IMR-90 (cell line): ENCODE measurements at regions not wholly inside any gene's neighbourhood (a gene's known extent, or its start where the extent isn't known, plus 50 kb on each side); places are given as distances from the start of the nearest gene placed in this dataset.

Experiments
- ATAC-seq: fragments of 200-7000 bp; cut with Tn5 transposase; 2 replicates; pipeline ENCODE4 v1.9.1; 2020; ENCODE audit warnings: low read depth, mild to moderate bottlenecking, moderate library complexity
- BruUV-seq: library from RNA; stranded (reverse); fragments of 400-500 nt; replicated peaks from 2 replicates; lab custom pipeline; 2021; lab: Mats Ljungman, UMichigan
- CTCF ChIA-PET: fragments of 300-600 bp; formaldehyde crosslinking; extraction: SDS; loops from one replicate; lab custom pipeline; 2021; ENCODE audit warnings: antibody characterized with exemption; lab: Yijun Ruan, JAX
- POLR2A ChIA-PET: fragments of 300-600 bp; sonication (Branson Sonifier 250); formaldehyde crosslinking; loops from one replicate; lab custom pipeline; 2022; ENCODE audit warnings: antibody characterized with exemption; ENCODE audit not compliant: unreplicated experiment; lab: Charles Lee
- DNase-seq: peaks from one replicate; pipeline ENCODE4 v3.0.0; 2013
- H2AFZ ChIP-seq: replicated peaks from 2 replicates; pipeline ENCODE3; 2013; ENCODE audit warnings: low read length, mild to moderate bottlenecking; ENCODE audit not compliant: poor library complexity
- H2AK5ac ChIP-seq: 2 replicates; pipeline ENCODE4 v1.6.1; 2013; ENCODE audit warnings: low read depth, low read length, inconsistent platforms
- H2AK9ac ChIP-seq: replicated peaks from 2 replicates; pipeline ENCODE3; 2013; ENCODE audit warnings: mild to moderate bottlenecking, low read depth, low read length, moderate library complexity; ENCODE audit not compliant: poor library complexity
- H2BK120ac ChIP-seq: 2 replicates; pipeline ENCODE4 v1.6.1; 2013; ENCODE audit warnings: low read depth, low read length, inconsistent platforms
- H2BK15ac ChIP-seq: 3 replicates; pipeline ENCODE4 v1.6.1; 2013; ENCODE audit warnings: low read depth, low read length, inconsistent platforms
- H2BK20ac ChIP-seq: 2 replicates; pipeline ENCODE4 v1.6.1; 2013; ENCODE audit warnings: low read depth, mild to moderate bottlenecking, inconsistent platforms, low read length, moderate library complexity
- H2BK5ac ChIP-seq: 2 replicates; pipeline ENCODE4 v1.6.1; 2013; ENCODE audit warnings: mild to moderate bottlenecking, low read depth, low read length, inconsistent platforms; ENCODE audit not compliant: poor library complexity, severe bottlenecking
- H3K14ac ChIP-seq: replicated peaks from 2 replicates; pipeline ENCODE4 v1.6.1; 2013; ENCODE audit warnings: low read depth, low read length, inconsistent platforms
- H3K18ac ChIP-seq: 2 replicates; pipeline ENCODE4 v1.6.1; 2013; ENCODE audit warnings: low read depth, low read length, control low read depth
- H3K23ac ChIP-seq: 2 replicates; pipeline ENCODE4 v1.6.1; 2013; ENCODE audit warnings: low read depth, low read length, inconsistent platforms
- H3K27ac ChIP-seq: 2 replicates; pipeline ENCODE4 v1.5.1; 2013; ENCODE audit warnings: mild to moderate bottlenecking, control low read depth, low read length; ENCODE audit not compliant: insufficient read depth
- H3K27me3 ChIP-seq: 2 replicates; pipeline ENCODE4 v1.6.1; 2013; ENCODE audit warnings: low read length; ENCODE audit not compliant: control insufficient read depth, insufficient read depth
- H3K36me3 ChIP-seq: 2 replicates; pipeline ENCODE4 v1.6.1; 2013; ENCODE audit warnings: low read length, mixed read lengths; ENCODE audit not compliant: control insufficient read depth, insufficient read depth
- H3K4ac ChIP-seq: 2 replicates; pipeline ENCODE4 v1.6.1; 2013; ENCODE audit warnings: low read depth, low read length, inconsistent platforms
- H3K4me1 ChIP-seq: 2 replicates; pipeline ENCODE4 v1.6.1; 2013; ENCODE audit warnings: low read length, mixed read lengths; ENCODE audit not compliant: control insufficient read depth, insufficient read depth
- H3K4me2 ChIP-seq: 2 replicates; pipeline ENCODE4 v1.6.1; 2013; ENCODE audit warnings: low read depth, mild to moderate bottlenecking, control low read depth, low read length, moderate library complexity
- H3K4me3 ChIP-seq: 2 replicates; pipeline ENCODE4 v1.5.1; 2013; ENCODE audit warnings: low read depth, mild to moderate bottlenecking, control low read depth, low read length, moderate library complexity; ENCODE audit not compliant: insufficient read depth
- H3K56ac ChIP-seq: 2 replicates; pipeline ENCODE4 v1.6.1; 2013; ENCODE audit warnings: low read length, inconsistent platforms; ENCODE audit not compliant: insufficient read depth; ENCODE audit errors: extremely low read depth
- H3K79me1 ChIP-seq, 2 experiments: 2 replicates each; pipeline ENCODE4 v1.6.1; 2013; ENCODE audit warnings: low read length in 2 of 2, inconsistent platforms in 1 of 2, low read depth in 1 of 2
- H3K9ac ChIP-seq: 2 replicates; pipeline ENCODE4 v1.6.1; 2013; ENCODE audit warnings: low read depth, low read length, control low read depth
- H3K9me1 ChIP-seq: 2 replicates; pipeline ENCODE4 v1.6.1; 2013; ENCODE audit warnings: low read length, inconsistent platforms; ENCODE audit not compliant: insufficient read depth
- H3K9me3 ChIP-seq: 2 replicates; pipeline ENCODE4 v1.6.1; 2013; ENCODE audit warnings: low read length; ENCODE audit not compliant: control insufficient read depth, insufficient read depth
- H4K20me1 ChIP-seq: 2 replicates; pipeline ENCODE4 v1.6.1; 2013; ENCODE audit warnings: low read length, inconsistent platforms; ENCODE audit not compliant: insufficient read depth
- H4K5ac ChIP-seq: 2 replicates; pipeline ENCODE4 v1.6.1; 2013; ENCODE audit warnings: mild to moderate bottlenecking, low read depth, low read length, control low read depth
- H4K8ac ChIP-seq, 2 experiments: 2 replicates each; pipeline ENCODE4 v1.6.1; 2013; ENCODE audit warnings: low read depth in 2 of 2, low read length in 2 of 2, control low read depth in 1 of 2, inconsistent platforms in 1 of 2
- H4K91ac ChIP-seq: 2 replicates; pipeline ENCODE4 v1.6.1; 2013; ENCODE audit warnings: low read depth, low read length, inconsistent platforms; ENCODE audit not compliant: insufficient read depth
- MAFK ChIP-seq: IDR thresholded peaks from 2 replicates; pipeline ENCODE4 v1.6.1; 2012; ENCODE audit warnings: low read depth, low read length, improper control_type of control experiment
- MXI1 ChIP-seq: IDR thresholded peaks from 2 replicates; pipeline ENCODE4 v1.6.1; 2012; ENCODE audit warnings: low read depth, mild to moderate bottlenecking, low read length, moderate library complexity, borderline replicate concordance
- USF2 ChIP-seq: fragments of 150-350 bp; IDR thresholded peaks from 2 replicates; pipeline ENCODE4 v1.6.1; 2017; ENCODE audit warnings: mild to moderate bottlenecking, antibody characterized with exemption, low read length, low read depth
- WGBS, 2 experiments: methylation state at CpG; one replicate each; pipeline versions ENCODE4 v1.1.5 to v1.1.7; 2013; ENCODE audit warnings: missing lambda C conversion rate in 2 of 2; ENCODE audit not compliant: insufficient read length in 1 of 2; ENCODE audit errors: extremely low coverage in 2 of 2; 5-methylcytosine and 5-hydroxymethylcytosine counted together
- dilution Hi-C: fragments of 300-500 bp; cut with HindIII; formaldehyde crosslinking; loops from one replicate; pipeline ENCODE4 v1.14.3; 2018; ENCODE audit warnings: low sequenced_read_pairs; ENCODE audit not compliant: unreplicated experiment
- in situ Hi-C: fragments of 300-500 bp; cut with MboI; formaldehyde crosslinking; loops from 3 replicates; pipeline ENCODE4 v1.14.3; 2019; ENCODE audit warnings: low sequenced_read_pairs, inconsistent platforms, mixed read lengths
- intact Hi-C: fragments of 100-400 bp; cut with micrococcal nuclease; formaldehyde crosslinking; loops from 2 replicates; pipeline ENCODE4 v1.10.0; 2022
- TF ChIP-seq, protein P1 (sequence below): conservative IDR thresholded peaks from 2 replicates; pipeline ENCODE4 v1.5.1; 2012; ENCODE audit warnings: mild to moderate bottlenecking, low read depth, low read length, improper control_type of control experiment

DNA sequence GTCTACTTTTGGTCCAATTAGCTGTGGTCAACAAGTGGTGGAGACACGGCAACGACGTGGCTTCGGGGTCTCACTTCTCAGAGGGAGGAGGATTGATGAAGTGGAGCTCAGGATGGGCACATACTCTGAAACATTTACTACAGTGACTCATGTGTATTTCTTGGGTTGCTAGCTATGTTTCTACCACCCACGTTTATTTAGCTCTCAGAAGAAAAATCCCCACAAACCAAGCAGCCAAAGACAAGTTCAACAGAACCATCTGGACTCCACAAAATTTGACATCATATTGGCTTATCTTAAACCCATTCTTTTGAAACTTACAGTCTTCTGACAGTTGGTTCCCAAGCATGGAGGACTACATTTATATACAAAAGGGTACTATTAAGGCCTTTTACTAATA, 158.0 kb downstream of the CBLL2 start:
- in situ Hi-C loops = no loop called here
- TF ChIP-seq, protein P1, sequence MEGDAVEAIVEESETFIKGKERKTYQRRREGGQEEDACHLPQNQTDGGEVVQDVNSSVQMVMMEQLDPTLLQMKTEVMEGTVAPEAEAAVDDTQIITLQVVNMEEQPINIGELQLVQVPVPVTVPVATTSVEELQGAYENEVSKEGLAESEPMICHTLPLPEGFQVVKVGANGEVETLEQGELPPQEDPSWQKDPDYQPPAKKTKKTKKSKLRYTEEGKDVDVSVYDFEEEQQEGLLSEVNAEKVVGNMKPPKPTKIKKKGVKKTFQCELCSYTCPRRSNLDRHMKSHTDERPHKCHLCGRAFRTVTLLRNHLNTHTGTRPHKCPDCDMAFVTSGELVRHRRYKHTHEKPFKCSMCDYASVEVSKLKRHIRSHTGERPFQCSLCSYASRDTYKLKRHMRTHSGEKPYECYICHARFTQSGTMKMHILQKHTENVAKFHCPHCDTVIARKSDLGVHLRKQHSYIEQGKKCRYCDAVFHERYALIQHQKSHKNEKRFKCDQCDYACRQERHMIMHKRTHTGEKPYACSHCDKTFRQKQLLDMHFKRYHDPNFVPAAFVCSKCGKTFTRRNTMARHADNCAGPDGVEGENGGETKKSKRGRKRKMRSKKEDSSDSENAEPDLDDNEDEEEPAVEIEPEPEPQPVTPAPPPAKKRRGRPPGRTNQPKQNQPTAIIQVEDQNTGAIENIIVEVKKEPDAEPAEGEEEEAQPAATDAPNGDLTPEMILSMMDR = no peak
- TF ChIP-seq MAFK (no peak), USF2 (no peak), MXI1 (no peak)

More for the DNA sequence above, 158.0 kb downstream of the CBLL2 start:
- no peak overlapping the region for H2AFZ ChIP-seq
- H3K79me1 ChIP-seq = no peaks in the 10 kb centered on the region
- WGBS, 2 experiments = no CpG with 5 or more reads among the region's 5 CpGs
- intact Hi-C loops = no loop called here
- no peak overlapping the region for H2BK15ac ChIP-seq
- no TSS peak for BruUV-seq
- H4K91ac ChIP-seq = no peak overlapping the region
- H3K56ac ChIP-seq = no peak overlapping the region
- peak; percentile 21 for DNase-seq
- no peaks in the 10 kb centered on the region for H3K36me3 ChIP-seq
- no peak overlapping the region for H3K27ac ChIP-seq
- no peak overlapping the region for H3K18ac ChIP-seq
- no peak overlapping the region for H4K8ac ChIP-seq
- no peak overlapping the region for H3K23ac ChIP-seq
- H3K9me3 ChIP-seq = peaks cover 2% of the 10 kb centered on the region; the same call in 1 of the 2 replicates
- CTCF ChIA-PET = interaction anchor here (0.6 kb wide), 1 partner anchor 28 kb away, joined by 4 read pairs; no protein-coding TSS in a partner anchor
- H3K4me1 ChIP-seq = no peaks in the 10 kb centered on the region
- H2BK120ac ChIP-seq = no peak overlapping the region
- H3K9me1 ChIP-seq = no peaks in the 10 kb centered on the region
- no peak overlapping the region for H2BK20ac ChIP-seq
- H3K4me3 ChIP-seq = no peak overlapping the region
- H3K14ac ChIP-seq = no peak overlapping the region
- ATAC-seq = no peak
- no peak overlapping the region for H3K4me2 ChIP-seq
- no peak overlapping the region for H3K9ac ChIP-seq
- POLR2A ChIA-PET = no interaction called here
- H2AK9ac ChIP-seq = no peak overlapping the region
- H2BK5ac ChIP-seq = no peak overlapping the region
- dilution Hi-C loops = no loop called here
- H4K5ac ChIP-seq = no peak overlapping the region
- no peak overlapping the region for H2AK5ac ChIP-seq
- no peaks in the 10 kb centered on the region for H4K20me1 ChIP-seq
- H3K4ac ChIP-seq = no peak overlapping the region
- no peaks in the 10 kb centered on the region for H3K27me3 ChIP-seq
